NOMO-1 (cell line): ENCODE measurements at regions not wholly inside any gene's neighbourhood (a gene's known extent, or its start where the extent isn't known, plus 50 kb on each side); places are given as distances from the start of the nearest gene placed in this dataset.
A peak's percentile ranks its signal among the peaks of the same experiment; 100 is the strongest.

ENCODE experiments used
- DNase-seq, 2 experiments: peaks; one replicate each; lab custom pipeline; 2025; ENCODE audit not compliant: unreplicated experiment in 2 of 2; lab: John Stamatoyannopoulos, UW

- DNase-seq = peak in 1 of 2 experiments; percentile 1
These were observed 168.1 kb upstream of the NOVA1 start for GRCh38 chr14:26765768-26766520.

- DNase-seq = no peak
These were observed 168.9 kb upstream of the NOVA1 start for GRCh38 chr14:26766726-26767125.

GRCh38 chr14:26773906-26774593, 176.2 kb upstream of the NOVA1 start:
- DNase-seq = no peak

GRCh38 chr14:26775765-26776563, 178.1 kb upstream of the NOVA1 start:
- DNase-seq = no peak

- DNase-seq = no peak
These were observed 193.4 kb upstream of the NOVA1 start for GRCh38 chr14:26791117-26791806.

- no peak for DNase-seq
These were observed 196.9 kb upstream of the NOVA1 start for GRCh38 chr14:26794731-26795130.

- no peak for DNase-seq
These were observed 210.6 kb upstream of the NOVA1 start for GRCh38 chr14:26808407-26808806.

- DNase-seq = no peak
These were observed 212.8 kb upstream of the NOVA1 start for GRCh38 chr14:26810631-26811030.

- no peak for DNase-seq
These were observed 214.0 kb upstream of the NOVA1 start for GRCh38 chr14:26811756-26812305.

- no peak for DNase-seq
These were observed 222.3 kb upstream of the NOVA1 start for GRCh38 chr14:26820138-26820537.

- no peak for DNase-seq
These were observed 222.7 kb upstream of the NOVA1 start for GRCh38 chr14:26820572-26820971.

- no peak for DNase-seq
These were observed 230.9 kb upstream of the NOVA1 start for GRCh38 chr14:26828741-26829140.

GRCh38 chr14:26833621-26834176, 235.9 kb upstream of the NOVA1 start:
- DNase-seq = no peak

GRCh38 chr14:26835979-26836570, 238.2 kb upstream of the NOVA1 start:
- DNase-seq = no peak

- DNase-seq = no peak
These were observed 241.6 kb upstream of the NOVA1 start for GRCh38 chr14:26839481-26839880.

- no peak for DNase-seq
These were observed 243.5 kb upstream of the NOVA1 start for GRCh38 chr14:26841326-26841725.

GRCh38 chr14:26841920-26842741, 244.3 kb upstream of the NOVA1 start:
- no peak for DNase-seq

- no peak for DNase-seq
These were observed 247.5 kb upstream of the NOVA1 start for GRCh38 chr14:26845151-26845818.

- DNase-seq = no peak
These were observed 248.6 kb upstream of the NOVA1 start for GRCh38 chr14:26846388-26846787.
